ENCODE measurements at regions not wholly inside any gene's neighbourhood (a gene's known extent, or its start where the extent isn't known, plus 50 kb on each side); places are given as distances from the start of the nearest gene placed in this dataset.
"Not testable (repeated sequence)": the region's sequence is repeated elsewhere in the genome, so short reads cannot be mapped to it uniquely, and the experiment has no call there.

- DNase-seq = no peak
These were observed 84.6 kb upstream of the NAMPT start for GRCh38 chr7:106369352-106369751.

DNA sequence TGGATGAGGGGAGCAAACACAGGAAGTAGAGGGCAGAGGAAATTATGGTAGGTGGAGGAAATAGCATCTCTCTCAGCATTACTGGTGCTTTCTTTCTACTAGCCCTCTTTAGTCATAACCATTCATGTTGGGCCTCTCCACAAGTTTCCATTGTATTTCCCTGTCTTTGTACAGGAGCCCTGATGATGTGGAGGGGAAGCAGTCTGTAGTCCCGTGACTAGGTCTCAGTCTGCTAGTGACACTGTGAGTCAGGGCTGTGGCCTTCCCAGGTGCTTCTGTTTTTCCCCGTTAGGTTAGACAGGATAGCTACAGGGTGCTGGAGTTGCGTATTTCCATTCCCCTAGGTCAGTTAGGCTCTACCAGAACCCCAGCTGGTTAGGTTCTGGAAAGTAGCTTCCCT is 82.9 kb upstream of the NAMPT start:
- DNase-seq = no peak

- no peak for DNase-seq
These were observed 82.2 kb upstream of the NAMPT start for GRCh38 chr7:106367018-106367420.

DNA sequence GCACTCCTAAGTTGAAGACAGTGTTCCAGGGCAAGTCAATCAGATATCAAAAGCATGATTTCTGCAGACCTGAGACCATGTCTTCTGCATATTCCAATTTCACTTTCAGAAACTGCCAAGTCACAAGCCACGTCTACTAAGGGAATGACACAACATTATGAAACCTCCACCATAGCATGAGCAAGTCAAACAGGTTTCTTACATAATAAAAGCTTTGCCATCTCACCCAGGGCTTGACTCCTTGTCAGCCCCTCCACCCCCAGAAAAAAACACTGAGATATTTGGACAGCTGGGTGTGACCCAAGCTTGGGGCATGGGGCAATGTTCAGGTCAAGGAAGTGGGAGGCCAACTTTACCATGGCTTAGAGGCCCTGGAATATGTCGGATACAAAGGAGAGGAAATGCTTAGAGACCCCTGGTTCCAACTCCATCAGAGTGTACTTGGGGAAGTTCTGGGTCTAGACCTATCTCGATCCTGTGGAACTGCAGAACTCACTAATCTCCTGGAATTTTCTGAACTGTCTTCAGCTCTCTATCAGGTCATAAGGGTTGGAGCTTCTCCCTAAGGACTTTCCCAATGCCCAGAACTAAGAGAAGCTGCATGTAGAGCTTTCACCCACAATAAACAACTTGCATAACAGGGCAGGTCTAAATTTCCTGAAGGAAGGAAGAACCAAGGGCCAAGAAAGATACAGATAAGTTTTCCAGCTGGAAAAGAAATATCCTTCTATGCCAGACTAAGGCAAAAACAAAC is 80.6 kb upstream of the NAMPT start:
- no peak for DNase-seq

- DNase-seq = not testable (repeated sequence)
These were observed 77.7 kb upstream of the NAMPT start for GRCh38 chr7:106362507-106362906.

GRCh38 chr7:106358103-106358663 is 73.4 kb upstream of the NAMPT start:
- no peak for DNase-seq

DNA sequence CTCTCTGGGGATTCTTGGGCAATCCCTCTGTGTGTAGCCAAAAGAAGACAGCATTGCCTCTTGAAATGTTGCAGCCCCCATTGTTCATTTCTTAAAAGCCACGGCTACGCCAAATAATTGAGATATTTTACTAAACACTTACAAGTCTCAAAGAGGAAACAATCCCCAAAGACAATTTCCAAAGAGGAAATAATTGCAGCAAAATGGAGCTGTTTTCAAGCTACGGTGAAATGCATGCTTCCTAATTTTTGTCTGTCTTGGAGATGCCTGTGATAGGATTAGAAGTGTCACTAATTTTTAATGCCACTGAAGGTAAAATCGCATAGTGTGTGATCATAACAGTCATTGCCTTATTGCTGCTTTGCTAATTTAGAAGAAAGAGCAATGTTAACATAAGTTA is 72.9 kb upstream of the NAMPT start:
- no peak for DNase-seq

GRCh38 chr7:106354822-106355221 is 70.0 kb upstream of the NAMPT start:
- no peak for DNase-seq

GRCh38 chr7:106353944-106354343 is 69.2 kb upstream of the NAMPT start:
- DNase-seq = no peak

- no peak for DNase-seq
These were observed 63.4 kb upstream of the NAMPT start for GRCh38 chr7:106348231-106348630.

DNA sequence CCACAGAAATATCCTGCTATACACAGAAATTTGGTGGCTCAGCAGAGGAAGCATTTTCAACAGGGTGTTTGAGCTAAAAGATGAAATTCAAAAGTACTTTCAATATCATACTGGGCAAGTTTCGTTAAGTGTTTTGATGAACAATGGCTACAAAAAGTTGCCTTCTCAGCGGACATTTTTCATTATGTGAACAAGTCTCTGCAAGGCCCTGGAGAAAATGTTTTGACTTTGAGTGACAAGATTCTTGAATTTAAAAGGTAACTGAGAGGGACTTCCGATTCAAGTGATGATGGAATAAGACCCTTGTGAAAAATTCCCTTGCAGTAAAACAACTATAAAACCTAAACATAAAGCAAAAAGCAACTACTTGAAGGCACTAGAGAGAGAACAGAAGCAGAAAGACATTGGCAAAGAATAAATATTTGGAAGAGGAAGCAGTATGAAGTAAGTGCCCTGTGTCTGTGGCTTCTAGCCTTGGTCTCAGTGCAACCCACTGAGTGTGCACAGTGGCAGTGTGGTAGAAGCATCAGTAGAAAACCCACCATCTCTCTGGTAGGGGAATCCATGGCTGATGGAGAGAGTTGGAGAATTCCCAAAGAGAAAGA is 62.5 kb upstream of the NAMPT start:
- no peak for DNase-seq

- DNase-seq = no peak
These were observed 62.0 kb upstream of the NAMPT start for GRCh38 chr7:106346678-106347217.

DNA sequence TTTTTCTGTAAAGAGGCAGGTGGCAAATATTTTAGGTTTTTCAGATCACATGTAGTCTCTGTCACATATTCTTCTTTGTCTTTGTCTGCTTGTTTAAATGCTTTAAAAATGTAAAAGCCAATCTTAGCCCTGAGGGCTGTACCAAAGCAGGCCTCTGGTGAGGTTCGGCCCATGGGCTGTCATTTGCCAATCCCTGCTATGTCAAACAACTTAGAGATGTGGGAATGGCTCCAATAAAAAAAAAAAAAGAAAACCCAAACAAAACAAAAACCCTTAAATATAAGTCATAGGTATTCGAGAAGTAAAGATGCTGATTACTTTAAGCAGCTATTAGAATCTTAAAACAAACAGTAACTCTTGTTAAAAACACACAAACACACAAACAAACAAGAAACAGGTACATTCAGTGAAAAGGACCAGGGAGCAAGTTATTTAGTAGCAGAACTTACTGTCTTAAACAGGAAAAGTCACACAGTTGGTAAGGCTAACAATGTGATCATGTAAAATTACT is 61.4 kb upstream of the NAMPT start:
- DNase-seq = no peak

DNA sequence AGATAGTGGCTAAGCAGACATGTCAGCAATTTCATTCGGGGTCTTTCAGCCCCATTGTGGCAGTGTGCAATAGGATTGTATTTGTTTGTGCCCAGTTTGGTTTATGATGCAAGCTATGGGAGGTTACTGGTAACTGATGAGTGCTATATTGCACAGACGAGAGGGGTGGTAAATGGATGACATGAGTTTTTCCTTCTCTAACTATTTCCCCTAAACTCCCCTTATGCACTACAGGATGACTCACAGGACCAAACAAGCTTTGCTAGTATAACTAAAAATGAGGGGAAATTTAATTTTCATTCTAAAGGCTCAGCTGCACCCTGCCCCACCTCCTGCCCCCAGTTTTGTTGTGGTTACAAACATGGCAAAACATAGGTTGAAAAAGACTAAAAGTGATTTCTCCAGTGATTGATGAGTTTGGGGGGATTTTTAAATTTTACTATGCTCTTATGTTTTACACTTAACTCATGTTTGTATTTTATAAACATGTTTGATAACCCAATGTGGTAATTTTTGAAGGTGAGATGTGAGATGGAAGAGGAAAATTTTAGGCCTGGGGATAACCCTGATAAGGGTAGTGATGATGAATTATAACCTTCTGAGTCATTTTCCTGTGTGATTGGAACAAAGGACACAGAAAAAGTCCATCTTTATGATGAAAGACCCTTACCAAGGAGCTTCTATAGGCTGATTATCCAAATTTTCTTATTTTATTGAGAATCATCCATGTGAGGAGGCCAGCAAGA is 60.8 kb upstream of the NAMPT start:
- DNase-seq = no peak

DNA sequence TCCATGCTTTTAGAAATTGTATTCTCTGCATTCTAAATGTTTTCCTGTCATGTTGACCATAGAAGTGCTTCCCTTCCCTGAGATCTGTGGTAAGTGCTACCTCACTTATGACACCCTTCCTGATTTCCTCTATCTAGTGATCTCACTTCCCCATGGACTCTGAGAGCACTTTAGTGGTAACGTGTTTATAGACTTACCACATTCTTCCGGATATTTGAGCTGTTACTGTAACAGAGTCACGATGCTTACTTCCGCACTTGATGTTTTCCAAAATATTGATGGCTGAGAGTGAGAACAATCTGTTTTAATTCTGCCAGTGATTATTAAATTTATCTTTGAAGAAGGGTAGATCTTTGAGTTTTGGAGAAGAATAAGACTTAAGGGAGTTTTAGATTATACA is 60.1 kb upstream of the NAMPT start:
- no peak for DNase-seq

DNA sequence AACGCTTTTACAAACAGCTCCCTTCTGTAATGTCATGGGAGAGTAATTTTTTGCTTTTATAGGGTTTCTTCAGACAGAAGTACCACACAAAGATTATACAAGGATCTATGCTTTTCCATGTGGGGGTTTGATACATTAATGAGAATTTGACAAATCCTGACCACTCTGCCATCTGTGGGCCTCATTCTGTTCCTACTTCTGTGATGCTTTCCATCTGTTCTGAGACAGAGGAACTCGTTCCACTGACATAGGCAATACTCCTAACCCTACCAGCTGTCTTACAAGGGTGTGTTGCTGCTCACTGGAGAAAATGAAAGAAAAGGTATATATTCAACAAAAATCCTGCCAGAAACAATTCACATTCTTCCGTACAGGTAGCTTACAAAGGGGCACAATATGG is 59.4 kb upstream of the NAMPT start:
- DNase-seq = no peak

DNA sequence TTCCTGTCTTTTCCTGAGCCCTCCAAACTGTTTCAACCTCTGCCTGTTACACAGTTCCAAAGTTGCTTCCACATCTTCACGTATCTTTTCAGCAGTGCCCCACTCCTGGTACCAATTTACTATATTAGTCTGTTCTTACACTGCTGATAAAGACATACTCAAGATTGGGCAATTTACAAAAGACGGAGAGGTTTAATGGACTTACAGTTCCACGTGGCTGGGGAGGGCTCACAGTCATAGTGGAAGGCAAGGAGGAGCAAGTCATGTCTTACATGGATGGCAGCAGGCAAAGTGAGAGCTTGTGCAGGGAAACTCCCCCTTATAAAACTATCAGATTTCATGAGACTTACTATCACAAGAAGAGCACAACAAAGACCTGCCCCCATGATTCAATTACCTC is 57.3 kb upstream of the NAMPT start:
- not testable (repeated sequence) for DNase-seq

- not testable (repeated sequence) for DNase-seq
These were observed 55.4 kb upstream of the NAMPT start for GRCh38 chr7:106340247-106340596.

GRCh38 chr7:106339513-106340246 is 54.9 kb upstream of the NAMPT start:
- no peak for DNase-seq

- no peak for DNase-seq
These were observed 53.0 kb upstream of the NAMPT start for GRCh38 chr7:106337754-106338153.

DNA sequence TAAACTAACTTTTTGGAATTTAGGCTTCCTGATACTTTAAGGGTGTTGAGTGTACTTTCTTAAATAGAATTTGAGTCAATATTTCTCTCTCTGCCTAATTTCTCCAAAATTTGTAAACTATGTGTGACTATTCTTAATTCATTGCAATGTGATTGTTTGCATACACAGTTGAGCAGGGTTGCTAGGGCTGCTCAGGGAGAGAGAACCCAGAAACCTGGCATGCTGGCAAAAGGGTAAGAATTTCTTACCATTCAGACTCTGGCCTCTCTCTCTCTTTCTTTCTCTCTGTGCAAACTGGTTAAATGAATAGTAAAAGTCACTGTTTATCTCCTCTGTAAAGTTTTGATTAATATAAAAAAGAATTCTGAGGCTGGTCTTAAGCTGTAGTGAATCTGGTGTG is 51.0 kb upstream of the NAMPT start:
- DNase-seq = no peak

Data from activated T-cell treated with anti-CD3 and anti-CD28 coated beads, Interleukin-2, amount 50 U/mL, for 1 hour (primary cell).